GM12878 (cell line): ENCODE measurements at regions not wholly inside any gene's neighbourhood (a gene's known extent, or its start where the extent isn't known, plus 50 kb on each side); places are given as distances from the start of the nearest gene placed in this dataset.

Experiments used
- HCFC1 ChIP-seq: fragments of 150-350 bp; IDR thresholded peaks from 2 replicates; pipeline ENCODE4 v1.6.1; 2014; ENCODE audit warnings: low read length
- MXI1 ChIP-seq: fragments of 150-350 bp; IDR thresholded peaks from 2 replicates; pipeline ENCODE4 v1.6.1; 2011; ENCODE audit warnings: low read depth, mild to moderate bottlenecking, inconsistent platforms, low read length, improper control_type of control experiment
- NFIC ChIP-seq: IDR thresholded peaks from 2 replicates; pipeline ENCODE4 v1.6.1; 2012; ENCODE audit warnings: low read depth, mild to moderate bottlenecking, inconsistent platforms, low read length, moderate library complexity
- POLR2A ChIP-seq: IDR thresholded peaks from 2 replicates; pipeline ENCODE4 v1.6.1; 2011; ENCODE audit warnings: low read depth, mild to moderate bottlenecking, low read length
- POLR2AphosphoS5 ChIP-seq: IDR thresholded peaks from 2 replicates; pipeline ENCODE4 v1.6.1; 2011; ENCODE audit warnings: mild to moderate bottlenecking, low read length, inconsistent platforms
- TF ChIP-seq, protein P1 (sequence below), 3 experiments: IDR thresholded peaks in 2 of 3; conservative IDR thresholded peaks in 1 of 3; 2 replicates each; pipeline ENCODE4 v1.5.1; 2011; ENCODE audit warnings: low read depth in 3 of 3, low read length in 3 of 3, mild to moderate bottlenecking in 3 of 3, control low read depth in 2 of 3, moderate library complexity in 2 of 3, inconsistent platforms in 1 of 3, mixed read lengths in 1 of 3; ENCODE audit not compliant: control insufficient read depth in 2 of 3, insufficient read depth in 1 of 3; ENCODE audit errors: extremely low read depth in 1 of 3

DNA sequence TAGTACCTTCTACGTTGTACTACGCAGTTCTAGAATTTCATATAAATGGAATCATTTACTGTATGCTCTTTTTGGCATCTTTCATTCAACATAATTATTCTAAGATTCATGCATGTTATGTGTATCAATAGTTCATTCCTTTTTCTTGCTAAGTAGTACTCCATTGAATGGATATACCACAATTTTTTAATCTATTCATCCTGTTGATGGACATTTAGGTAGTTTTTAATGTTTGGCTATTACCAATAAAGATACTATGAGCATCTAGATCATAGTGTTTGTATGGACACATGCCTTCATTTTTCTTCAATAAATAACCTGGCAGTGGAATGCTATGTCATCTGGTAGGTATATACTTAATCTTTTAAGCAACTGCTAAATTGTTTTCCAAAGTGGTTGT is 83.0 kb upstream of the ELN start:
- TF ChIP-seq, protein P1, sequence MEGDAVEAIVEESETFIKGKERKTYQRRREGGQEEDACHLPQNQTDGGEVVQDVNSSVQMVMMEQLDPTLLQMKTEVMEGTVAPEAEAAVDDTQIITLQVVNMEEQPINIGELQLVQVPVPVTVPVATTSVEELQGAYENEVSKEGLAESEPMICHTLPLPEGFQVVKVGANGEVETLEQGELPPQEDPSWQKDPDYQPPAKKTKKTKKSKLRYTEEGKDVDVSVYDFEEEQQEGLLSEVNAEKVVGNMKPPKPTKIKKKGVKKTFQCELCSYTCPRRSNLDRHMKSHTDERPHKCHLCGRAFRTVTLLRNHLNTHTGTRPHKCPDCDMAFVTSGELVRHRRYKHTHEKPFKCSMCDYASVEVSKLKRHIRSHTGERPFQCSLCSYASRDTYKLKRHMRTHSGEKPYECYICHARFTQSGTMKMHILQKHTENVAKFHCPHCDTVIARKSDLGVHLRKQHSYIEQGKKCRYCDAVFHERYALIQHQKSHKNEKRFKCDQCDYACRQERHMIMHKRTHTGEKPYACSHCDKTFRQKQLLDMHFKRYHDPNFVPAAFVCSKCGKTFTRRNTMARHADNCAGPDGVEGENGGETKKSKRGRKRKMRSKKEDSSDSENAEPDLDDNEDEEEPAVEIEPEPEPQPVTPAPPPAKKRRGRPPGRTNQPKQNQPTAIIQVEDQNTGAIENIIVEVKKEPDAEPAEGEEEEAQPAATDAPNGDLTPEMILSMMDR (IDR thresholded peaks at IDR 0.05 in 2 of 3, conservative IDR thresholded peaks at IDR 0.05 in 1 of 3; ENCODE audit: control insufficient read depth in 2 of 3, extremely low read depth in 1 of 3, insufficient read depth in 1 of 3, low read depth in 3 of 3, low read length in 3 of 3): no peak
- TF ChIP-seq HCFC1 (no peak), NFIC (no peak), MXI1 (no peak), POLR2AphosphoS5 (no peak), POLR2A (no peak)
